Gastroesophageal sphincter (tissue), 4 donors: ENCODE measurements at regions not wholly inside any gene's neighbourhood (a gene's known extent, or its start where the extent isn't known, plus 50 kb on each side); places are given as distances from the start of the nearest gene placed in this dataset.

Experiments
- ATAC-seq: fragments of 150-250 bp; one replicate; pipeline ENCODE4 v1.9.1; 2016; ENCODE audit warnings: mild to moderate bottlenecking, moderate library complexity
- H3K27ac ChIP-seq, 4 donors: fragments of 200-600 bp; sonication (generic) in 3 of 4; 1 replicate in 3 of 4; 2 replicates in 1 of 4; pipeline ENCODE4 v1.5.1; 2016 to 2019
- H3K27me3 ChIP-seq: fragments of 200-600 bp; sonication (generic); one replicate; pipeline ENCODE4 v1.5.1; 2019
- H3K36me3 ChIP-seq, 2 donors: fragments of 200-600 bp; sonication (generic); one replicate each; pipeline ENCODE4 v1.5.1; 2019; ENCODE audit warnings: control low read depth in 1 of 2
- H3K4me1 ChIP-seq, 3 donors: fragments of 200-600 bp; sonication (generic); 1 replicate in 2 of 3; 2 replicates in 1 of 3; pipeline ENCODE4 v1.5.1; 2016 to 2019; ENCODE audit warnings: control low read depth in 2 of 3
- H3K4me3 ChIP-seq, 2 donors: fragments of 200-600 bp; sonication (generic); one replicate each; pipeline ENCODE4 v1.5.1; 2019; ENCODE audit warnings: mild to moderate bottlenecking in 1 of 2, moderate library complexity in 1 of 2
- H3K9me3 ChIP-seq, 3 donors: fragments of 200-600 bp; sonication (generic); one replicate each; pipeline ENCODE4 v1.5.1; 2017 to 2019; ENCODE audit warnings: control low read depth in 2 of 3
- CTCF ChIP-seq, 4 experiments: fragments of 200-600 bp in 2 of 4; fragments of 450-650 bp in 2 of 4; sonication (generic) in 1 of 4; IDR thresholded peaks; one replicate each; pipeline ENCODE4 v1.5.1; 2017 to 2019; ENCODE audit warnings: antibody characterized with exemption in 4 of 4, mild to moderate bottlenecking in 2 of 4, moderate library complexity in 2 of 4
- EP300 ChIP-seq: sonication (generic); formaldehyde crosslinking; IDR thresholded peaks from one replicate; pipeline ENCODE4 v1.6.1; 2017; ENCODE audit warnings: antibody characterized with exemption, mild to moderate bottlenecking
- POLR2A ChIP-seq, 2 donors: fragments of 450-650 bp; IDR thresholded peaks; one replicate each; pipeline ENCODE4 v1.6.1; 2017; ENCODE audit warnings: antibody characterized with exemption in 2 of 2, mild to moderate bottlenecking in 2 of 2, moderate library complexity in 1 of 2
- POLR2AphosphoS5 ChIP-seq: sonication (generic); formaldehyde crosslinking; IDR thresholded peaks from one replicate; pipeline ENCODE4 v1.6.1; 2017; ENCODE audit warnings: antibody characterized with exemption
- WGBS, 2 donors: methylation state at CpG; one replicate each; pipeline ENCODE4 v1.1.5; 2018; ENCODE audit warnings: low coverage in 1 of 2; 5-methylcytosine and 5-hydroxymethylcytosine counted together

- no peak for ATAC-seq
- TF ChIP-seq POLR2A (IDR thresholded peaks at IDR 0.05) (no peak), EP300 (no peak), CTCF (IDR thresholded peaks at IDR 0.05) (no peak), POLR2AphosphoS5 (no peak)
Measured at GRCh38 chr17:36858119-36859002, 78.9 kb upstream of the LHX1 start.

GRCh38 chr17:36859003-36859300 lies 78.3 kb upstream of the LHX1 start:
- H3K4me1 ChIP-seq = no peaks in the 10 kb centered on the region
- H3K27ac ChIP-seq = no peak overlapping the region
- no peak for ATAC-seq
- TF ChIP-seq POLR2A (IDR thresholded peaks at IDR 0.05) (no peak), CTCF (IDR thresholded peaks at IDR 0.05) (no peak), POLR2AphosphoS5 (no peak)
- no peaks in the 10 kb centered on the region for H3K9me3 ChIP-seq
- peaks cover 72% of the 10 kb centered on the region for H3K27me3 ChIP-seq
- 80% methylated on average over 1 of the region's 10 CpGs; no CpG with 5 or more reads in 1 of the 2 donors for WGBS, 2 donors
- H3K4me3 ChIP-seq = no peak overlapping the region
- no peaks in the 10 kb centered on the region for H3K36me3 ChIP-seq

More at GRCh38 chr17:36858119-36859002, 78.9 kb upstream of the LHX1 start:
- no peak overlapping the region for H3K27ac ChIP-seq
- peaks cover 67% of the 10 kb centered on the region for H3K27me3 ChIP-seq
- no peaks in the 10 kb centered on the region for H3K36me3 ChIP-seq
- no peaks in the 10 kb centered on the region for H3K4me1 ChIP-seq
- WGBS, 2 donors = 72 to 80% methylated on average over 2 to 4 of the region's 20 CpGs
- H3K4me3 ChIP-seq = no peak overlapping the region
- H3K9me3 ChIP-seq = no peaks in the 10 kb centered on the region

GRCh38 chr17:36859706-36860105 lies 77.6 kb upstream of the LHX1 start:
- no CpG with 5 or more reads among the region's 11 CpGs for WGBS, 2 donors
- Histone ChIP-seq H3K27me3 (peaks cover 74% of the 10 kb centered on the region), H3K36me3 (no peaks in the 10 kb centered on the region), H3K9me3 (no peaks in the 10 kb centered on the region), H3K27ac (no peak overlapping the region), H3K4me1 (no peaks in the 10 kb centered on the region), H3K4me3 (no peak overlapping the region)
- no peak for ATAC-seq
- no peak for TF ChIP-seq EP300
- no peak for TF ChIP-seq CTCF (IDR thresholded peaks at IDR 0.05)
- TF ChIP-seq POLR2AphosphoS5 = no peak
- TF ChIP-seq POLR2A (IDR thresholded peaks at IDR 0.05) = no peak

DNA sequence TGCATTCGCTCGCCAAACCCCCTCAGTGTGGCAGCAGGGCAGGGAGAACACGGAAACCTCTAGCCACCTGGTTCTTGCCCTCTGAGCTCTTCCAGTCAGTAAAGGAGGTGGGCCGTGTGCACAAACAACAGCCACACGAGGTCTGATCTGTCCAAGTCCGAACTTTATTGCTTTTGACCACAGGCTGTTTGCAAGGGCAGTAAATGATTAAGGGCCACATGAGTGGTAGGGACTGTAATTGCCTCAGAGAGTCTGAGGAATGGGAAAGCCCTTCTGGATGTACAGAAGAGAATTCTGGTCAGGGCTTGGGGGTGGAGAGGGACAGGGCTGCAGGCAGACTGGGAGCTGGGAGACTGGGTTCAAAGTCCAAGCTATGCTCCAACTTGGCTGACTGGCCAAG lies 75.7 kb upstream of the LHX1 start:
- 60 to 70% methylated on average over 1 to 2 of the region's 6 CpGs for WGBS, 2 donors
- no peak for ATAC-seq
- Histone ChIP-seq H3K9me3 (no peaks in the 10 kb centered on the region), H3K36me3 (no peaks in the 10 kb centered on the region), H3K27ac (no peak overlapping the region), H3K27me3 (peaks cover 73% of the 10 kb centered on the region), H3K4me1 (no peaks in the 10 kb centered on the region), H3K4me3 (no peak overlapping the region)
- TF ChIP-seq CTCF (IDR thresholded peaks at IDR 0.05) (no peak), POLR2A (IDR thresholded peaks at IDR 0.05) (no peak), POLR2AphosphoS5 (no peak), EP300 (no peak)
